Stimulated activated CD4-positive, alpha-beta T cell treated with anti-CD3 and anti-CD28 coated beads, TNF-alpha, amount 100 ng/mL, for 24 hours (primary cell): ENCODE measurements at regions not wholly inside any gene's neighbourhood (a gene's known extent, or its start where the extent isn't known, plus 50 kb on each side); places are given as distances from the start of the nearest gene placed in this dataset.
"Not testable (repeated sequence)": the region's sequence is repeated elsewhere in the genome, so short reads cannot be mapped to it uniquely, and the experiment has no call there.

Experiments used
- DNase-seq, 3 experiments: peaks; one replicate each; pipeline ENCODE4 v3.0.0-alpha.2; 2020; ENCODE audit warnings: low read depth in 3 of 3

DNA sequence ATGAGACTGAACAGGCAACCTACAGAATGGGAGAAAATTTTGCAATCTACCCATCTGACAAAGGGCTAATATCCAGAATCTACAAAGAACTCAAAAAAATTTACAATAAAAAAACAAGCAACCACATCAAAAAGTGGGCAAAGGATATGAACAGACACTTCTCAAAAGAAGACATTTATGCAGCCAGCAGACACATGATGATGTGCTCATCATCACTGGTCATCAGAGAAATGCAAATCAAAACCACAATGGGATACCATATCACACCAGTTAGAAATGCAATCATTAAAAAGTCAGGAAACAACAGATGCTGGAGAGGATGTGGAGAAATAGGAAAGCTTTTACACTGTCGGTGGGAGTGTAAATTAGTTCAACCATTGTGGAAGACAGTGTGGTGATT, 51.7 kb upstream of the PAXBP1 start:
- not testable (repeated sequence) for DNase-seq

DNA sequence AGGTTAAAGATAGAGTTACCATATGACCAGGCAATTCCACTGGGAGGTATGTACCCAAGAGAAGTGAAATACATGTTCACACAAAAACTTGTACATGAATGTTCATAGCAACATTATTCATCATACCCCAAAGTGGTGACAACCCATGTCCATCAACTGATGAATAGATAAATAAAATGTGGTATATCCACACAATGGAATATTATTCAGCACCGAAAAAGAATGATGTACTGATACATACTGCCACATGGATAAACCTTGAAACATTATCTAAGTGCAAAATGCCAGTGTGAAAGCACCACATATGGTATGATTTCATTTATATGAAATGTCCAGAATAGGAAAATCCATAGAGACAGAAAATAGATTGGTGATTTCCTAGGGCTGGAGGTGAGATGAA, 53.4 kb upstream of the PAXBP1 start:
- no peak for DNase-seq

DNA sequence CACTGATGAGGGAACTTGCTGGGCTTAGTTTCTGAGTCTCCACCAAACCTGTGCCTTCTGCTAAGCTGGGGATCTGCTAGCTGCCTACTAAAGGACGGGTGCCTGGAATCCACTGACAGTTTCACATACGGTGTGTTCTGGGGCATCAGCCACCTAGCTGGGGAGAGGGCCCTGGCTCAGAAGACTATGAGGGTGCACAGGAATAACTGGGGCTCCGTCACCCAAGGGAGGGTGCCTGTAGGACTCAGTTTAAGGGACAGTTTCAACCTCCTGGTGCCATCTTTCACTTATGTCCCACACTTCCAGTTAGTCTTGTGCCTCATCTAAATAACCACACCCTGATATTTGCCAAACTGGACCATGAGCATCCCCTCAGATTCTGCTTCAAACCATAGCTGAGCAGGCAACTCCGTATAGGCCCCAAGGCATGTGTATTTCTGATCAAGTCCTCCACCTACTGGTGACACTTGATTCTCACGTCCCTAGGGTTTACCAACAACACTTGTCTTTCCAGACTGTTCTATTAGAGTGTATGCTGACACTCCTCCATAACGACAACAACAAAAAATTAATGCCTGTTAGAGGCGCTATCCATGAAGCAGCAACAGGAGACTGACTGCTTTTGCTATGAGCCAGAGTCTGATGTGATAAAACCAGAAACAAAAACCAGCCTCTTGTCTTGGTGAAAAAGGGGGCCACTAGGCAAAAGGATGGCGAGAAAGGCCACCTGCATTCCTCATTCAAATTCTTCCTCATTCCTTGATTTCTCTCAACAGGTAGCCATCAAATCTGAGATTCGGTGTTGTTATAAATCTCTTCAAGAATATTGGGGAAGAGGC, 55.0 kb upstream of the PAXBP1 start:
- peak in 2 of 3 experiments; percentile 5 to 16 for DNase-seq

DNA sequence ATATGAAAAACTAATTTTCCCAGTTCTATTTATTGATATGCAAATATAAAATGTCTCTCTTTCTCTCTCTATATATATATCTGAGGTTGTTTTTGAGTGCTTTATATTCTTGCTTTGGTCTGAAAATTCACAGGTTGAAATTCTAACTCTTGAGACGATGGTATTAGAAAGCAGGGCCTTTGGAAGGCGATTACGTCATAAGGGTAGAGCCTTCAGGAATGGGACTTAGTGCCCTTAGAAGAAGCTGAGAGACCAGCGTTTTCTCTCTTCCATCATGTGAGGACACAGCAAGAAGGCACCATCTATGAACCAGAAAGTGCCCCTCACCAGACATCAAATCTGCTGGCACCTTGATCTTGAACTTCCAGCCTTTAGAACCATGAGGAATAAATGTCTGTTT, 57.4 kb upstream of the PAXBP1 start:
- DNase-seq: no peak

DNA sequence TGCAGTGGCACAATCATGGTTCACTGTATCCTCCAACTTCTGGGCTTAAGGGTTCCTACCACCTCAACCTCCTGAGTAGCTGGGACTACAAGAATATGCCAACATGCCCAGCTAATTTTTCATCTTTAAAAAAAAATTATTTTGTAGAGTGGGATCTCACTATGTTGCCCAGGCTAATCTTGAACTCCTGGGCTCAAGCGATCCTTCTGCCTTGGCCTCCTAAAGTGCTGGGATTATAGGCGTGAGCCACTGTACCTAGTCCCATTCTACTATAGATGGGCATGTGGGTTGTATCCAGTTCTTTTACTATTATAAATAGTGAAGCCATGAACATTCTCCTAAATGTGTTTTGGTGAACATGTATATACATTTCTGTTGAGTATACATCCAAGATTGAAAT, 57.9 kb upstream of the PAXBP1 start:
- no peak for DNase-seq

DNA sequence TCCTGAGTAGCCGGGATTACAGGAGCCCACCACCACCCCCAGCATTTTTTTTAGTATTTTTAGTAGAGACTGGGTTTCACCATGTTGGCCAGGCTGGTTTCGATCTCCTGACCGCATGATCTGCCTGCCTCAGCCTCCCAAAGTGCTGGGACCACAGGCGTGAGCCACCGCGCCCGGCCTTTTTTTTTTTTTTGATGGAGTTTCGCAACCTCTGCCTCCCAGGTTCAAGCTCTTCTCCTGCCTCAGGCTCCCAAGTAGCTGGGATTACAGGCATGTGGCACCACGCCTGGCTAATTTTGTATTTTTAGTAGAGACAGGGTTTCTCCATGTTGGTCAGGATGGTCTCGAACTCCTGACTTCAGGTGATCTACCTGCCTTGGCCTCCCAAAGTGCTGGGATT, 60.2 kb upstream of the PAXBP1 start:
- DNase-seq: not testable (repeated sequence)

DNA sequence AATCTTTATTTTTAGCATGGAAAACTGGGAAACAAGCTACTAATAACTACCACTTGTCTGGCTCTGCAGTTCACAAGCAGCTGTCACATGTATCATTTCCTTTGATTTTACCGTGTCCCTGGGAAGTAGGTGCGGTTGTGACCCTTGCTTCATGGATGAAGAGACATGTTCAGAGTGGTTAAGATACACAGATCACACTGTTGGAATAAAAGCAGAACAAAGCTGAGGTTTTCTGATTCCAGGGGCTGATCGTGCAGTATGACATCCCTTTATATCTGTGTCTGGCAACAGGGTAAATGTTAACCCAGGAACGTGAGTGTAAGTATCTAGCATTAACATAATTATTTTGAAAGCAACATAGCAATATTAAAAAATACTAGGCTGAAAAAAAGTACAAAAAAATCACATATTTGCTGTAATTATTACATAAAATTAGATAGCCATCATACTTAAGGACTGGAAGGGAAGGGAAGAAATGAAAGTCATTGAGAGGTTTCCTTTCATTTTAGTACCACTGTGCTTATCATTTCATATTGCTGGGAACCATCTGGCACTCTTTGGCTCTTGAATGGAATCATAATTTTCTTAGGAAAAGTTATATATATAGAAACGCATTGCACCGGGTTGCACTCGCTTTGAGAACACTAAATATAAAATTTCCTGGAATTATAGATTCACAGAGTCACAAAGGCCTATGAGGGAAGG, 62.8 kb upstream of the PAXBP1 start:
- no peak for DNase-seq

DNA sequence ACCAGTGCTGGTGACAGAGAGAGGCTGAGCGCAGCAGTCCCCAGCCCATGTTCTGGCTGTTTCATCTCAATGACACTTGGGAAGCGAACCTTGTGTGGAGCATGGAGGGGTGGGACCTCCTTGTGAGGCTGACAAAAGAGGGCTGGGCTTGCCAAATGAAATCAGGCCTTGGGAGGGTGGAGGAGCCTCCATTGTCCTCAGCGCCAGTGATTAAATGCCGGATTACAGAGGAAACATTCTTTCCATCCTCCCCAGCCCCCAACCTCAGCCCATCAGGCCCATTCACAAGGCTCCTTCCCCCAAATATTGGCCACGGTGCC, 63.3 kb upstream of the PAXBP1 start:
- DNase-seq: no peak

DNA sequence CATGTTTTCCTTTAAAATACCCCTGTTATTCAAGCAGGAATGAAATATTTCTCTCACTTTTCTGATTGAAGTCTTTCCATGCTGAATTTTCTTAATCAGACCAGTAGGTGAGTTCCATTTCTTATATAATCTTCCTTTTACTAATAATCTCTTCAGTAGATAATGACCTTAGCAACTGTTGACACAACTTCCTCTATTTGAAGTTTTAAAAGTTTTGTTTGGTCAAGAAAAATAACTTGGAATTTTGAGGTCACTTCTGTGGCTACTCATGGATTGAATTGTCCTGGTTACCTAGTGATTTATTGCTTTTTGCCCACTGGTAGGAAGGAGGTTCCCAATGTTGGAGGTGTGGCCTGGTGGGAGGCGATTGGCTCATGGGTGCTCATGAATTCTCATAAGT, 70.6 kb upstream of the PAXBP1 start:
- no peak for DNase-seq

DNA sequence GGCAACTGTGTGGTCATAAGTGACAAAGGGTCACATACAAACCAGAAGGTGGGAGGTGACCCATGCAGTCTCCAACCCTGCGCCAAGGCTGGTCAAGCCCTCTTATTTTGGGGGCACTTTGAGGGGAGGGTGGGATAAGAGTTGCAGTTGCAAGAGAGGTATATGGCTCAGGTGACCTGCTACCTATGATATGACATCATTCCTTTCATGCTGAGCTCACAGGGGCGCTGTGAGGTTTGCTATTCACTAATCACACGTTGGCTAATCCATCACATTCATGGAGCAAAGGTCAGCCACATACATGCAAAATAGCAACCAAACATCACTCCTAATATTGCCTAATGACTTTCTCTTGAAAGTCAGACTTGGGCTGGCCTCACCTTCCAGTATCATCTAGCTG, 72.0 kb upstream of the PAXBP1 start:
- DNase-seq: no peak

DNA sequence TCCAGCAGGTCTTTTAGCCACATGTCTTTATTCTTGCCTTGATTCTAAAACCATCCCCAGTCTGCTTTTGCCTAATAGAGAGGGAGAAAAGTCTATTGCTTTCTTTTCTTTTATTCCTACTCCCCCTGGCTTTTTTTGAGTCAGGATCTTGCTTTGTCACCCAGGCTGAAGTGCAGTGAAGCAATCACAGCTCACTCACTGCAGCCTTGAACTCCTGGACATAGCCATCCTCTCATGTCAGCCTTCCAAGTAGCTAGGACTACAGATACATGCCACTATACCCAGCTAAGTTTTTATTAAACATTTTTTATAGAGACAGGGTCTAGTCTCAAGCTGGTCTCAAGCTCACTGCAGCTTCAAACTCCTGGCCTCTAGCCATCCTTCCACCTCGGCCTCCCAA, 72.5 kb upstream of the PAXBP1 start:
- no peak for DNase-seq

DNA sequence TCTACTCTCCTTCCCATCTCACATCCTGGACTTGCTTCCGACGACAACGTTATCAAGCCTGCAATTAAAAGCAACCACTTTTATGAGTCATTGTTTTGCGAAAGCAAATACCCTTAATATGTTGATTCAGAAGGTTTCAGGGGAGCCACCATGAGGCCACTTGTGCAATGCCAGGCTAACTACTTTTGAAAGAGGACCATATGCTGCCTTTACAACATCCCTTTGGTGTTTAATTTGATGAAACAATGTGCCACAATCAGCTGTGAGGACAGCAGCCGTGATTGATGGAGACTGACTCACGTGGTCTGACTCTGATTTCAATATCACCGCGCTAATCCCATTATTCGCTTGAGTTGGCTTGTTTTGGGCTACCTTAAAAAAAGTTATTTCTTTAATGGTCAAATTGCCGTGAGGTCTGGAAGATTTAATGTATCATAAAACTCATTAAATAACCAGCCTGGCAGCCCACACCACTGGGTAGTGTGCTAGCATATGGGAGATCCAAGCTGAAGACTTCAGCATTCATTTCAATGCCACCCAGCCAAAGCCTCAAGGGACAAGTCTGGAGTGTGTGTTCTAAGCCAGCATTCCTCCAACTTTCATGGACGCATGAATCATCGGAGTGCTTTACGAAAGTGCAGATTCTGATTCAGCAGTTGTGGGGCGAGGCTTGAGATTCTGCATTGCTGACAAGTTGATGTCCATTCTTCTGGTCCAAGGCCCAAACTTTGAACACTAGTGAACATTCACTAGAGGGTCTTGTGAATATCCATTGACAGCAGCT, 73.3 kb upstream of the PAXBP1 start:
- DNase-seq: no peak

DNA sequence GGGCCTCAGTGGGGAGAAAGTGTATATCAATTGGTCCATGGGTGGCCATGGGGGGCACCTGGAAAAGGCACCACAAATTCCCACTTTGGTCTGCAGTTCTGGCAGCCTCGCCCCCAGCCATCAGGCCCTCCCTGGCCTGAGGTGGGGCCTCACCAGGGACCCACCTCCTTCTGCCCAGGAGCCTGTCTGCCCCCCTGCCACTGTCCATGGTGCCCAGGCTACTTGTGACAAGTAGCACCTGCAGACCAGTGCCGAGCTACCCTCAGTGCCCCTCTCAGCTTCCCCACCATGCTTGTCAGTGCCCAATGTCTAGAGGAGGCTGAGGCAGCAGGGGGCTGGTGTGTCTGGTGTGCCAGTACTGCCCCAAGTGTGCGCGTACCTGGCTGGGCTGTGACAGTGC, 87.1 kb upstream of the PAXBP1 start:
- no peak for DNase-seq

DNA sequence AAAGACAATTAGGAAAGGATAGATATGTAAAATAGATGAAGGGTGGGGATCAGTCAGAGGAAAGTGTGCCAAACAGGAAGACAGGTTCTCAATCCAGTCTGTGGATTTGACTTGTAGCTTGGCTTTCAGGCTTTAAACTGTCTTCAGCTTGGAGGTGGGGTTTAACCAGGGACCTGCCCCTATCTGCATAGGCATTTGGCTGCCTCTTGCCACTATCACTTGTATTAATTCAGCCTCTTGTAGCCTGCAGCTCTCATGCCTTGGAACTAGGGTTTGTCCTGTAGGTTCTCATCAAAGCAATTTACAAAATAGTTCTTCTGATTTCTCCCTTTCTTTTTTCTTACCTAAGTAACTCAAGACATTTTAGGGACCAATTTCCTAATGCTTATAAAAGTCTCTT, 88.8 kb upstream of the PAXBP1 start:
- DNase-seq: no peak

DNA sequence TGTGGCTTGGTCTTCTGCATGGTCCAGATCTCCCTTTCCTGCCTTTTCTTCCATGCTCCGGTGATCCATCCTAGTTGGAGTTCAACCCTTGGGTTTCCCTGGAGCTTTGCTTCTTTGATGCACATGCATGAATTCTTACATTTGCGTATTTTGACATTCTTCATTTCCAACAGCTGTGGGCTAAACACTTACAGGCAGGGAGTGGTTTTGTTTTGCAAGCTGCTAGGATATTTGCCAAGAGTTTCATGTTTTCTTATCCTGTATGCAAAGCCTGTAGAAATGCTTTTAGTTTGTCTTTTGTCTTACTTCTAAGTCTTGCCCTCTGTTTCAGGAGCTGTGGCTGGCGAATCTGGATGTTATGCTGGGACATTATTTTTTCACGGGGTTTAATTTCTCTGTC, 90.3 kb upstream of the PAXBP1 start:
- no peak for DNase-seq

DNA sequence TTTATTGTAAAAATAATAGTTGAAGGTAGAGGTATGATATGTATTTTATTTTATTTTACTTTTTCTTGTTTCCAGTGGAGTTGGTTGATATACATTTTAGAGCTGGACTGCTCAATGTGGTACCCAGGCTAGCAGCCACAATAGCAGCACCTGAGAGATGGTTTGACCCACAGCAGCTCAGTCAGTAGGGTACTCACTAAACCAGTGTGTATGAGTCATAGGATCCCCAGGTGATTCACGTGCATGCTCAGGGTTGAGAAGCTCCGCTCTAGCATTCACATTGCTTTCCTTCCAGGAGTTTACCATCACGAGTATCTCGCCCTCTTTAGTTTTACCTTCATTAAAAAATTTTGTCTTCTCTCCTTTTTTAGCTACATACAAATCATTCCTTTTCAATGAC, 96.0 kb upstream of the PAXBP1 start:
- DNase-seq: no peak

DNA sequence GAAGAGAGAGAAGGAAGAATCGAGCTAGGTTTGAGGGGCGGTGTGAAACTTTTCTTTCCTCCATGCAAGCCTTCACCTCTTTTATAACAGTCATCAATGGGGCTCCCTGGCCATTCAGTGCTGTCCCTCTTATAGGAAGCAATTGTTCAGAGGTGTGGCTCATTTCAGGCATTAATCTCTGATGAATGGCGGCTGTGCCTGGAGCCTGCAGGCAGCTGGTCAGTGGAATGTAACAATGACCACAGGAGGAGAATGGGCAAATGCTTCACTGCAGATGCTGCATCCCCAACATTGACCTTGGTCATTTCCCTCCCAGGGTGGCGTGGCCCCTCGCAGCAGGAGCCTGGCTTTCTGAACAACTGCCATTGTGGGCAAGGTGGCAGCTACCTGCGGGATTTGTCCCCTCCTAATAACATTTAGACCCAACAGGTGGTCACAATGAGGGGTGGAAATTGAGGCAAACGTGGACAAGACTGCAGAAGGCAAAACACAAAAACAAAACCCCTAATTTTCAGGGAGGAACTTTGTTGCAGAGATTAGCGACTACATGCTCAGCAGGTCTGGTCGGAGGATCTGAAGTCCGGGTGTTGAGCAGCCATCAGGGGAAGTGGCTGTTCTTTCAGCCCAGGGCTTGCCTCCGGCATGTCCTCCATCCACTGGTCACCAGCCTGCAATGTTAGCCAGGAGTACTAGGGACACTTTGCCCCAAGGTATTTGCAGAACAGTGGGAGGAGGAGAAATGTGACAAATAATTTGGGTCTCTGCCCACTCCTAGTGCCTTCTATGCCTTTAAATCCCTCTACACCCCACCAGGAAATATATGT, 97.3 kb upstream of the PAXBP1 start:
- DNase-seq: no peak

DNA sequence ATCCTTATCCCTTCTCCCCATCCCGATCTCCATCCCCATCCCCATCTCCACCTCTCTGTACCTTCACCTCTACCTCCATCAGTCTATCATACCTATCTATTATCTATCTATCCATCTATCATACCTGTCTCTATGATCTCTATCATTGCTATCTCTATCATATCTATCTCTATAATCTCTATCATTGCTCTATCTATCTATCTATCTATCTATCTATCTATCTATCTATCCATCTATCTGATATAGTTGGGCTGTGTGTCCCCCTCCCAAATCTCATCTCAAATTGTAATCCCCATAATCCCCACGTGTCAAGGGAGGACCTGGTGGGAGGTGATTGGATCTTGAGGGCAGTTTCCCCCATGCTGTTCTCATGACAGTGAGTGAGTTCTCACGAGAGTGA, 97.9 kb upstream of the PAXBP1 start:
- no peak for DNase-seq

DNA sequence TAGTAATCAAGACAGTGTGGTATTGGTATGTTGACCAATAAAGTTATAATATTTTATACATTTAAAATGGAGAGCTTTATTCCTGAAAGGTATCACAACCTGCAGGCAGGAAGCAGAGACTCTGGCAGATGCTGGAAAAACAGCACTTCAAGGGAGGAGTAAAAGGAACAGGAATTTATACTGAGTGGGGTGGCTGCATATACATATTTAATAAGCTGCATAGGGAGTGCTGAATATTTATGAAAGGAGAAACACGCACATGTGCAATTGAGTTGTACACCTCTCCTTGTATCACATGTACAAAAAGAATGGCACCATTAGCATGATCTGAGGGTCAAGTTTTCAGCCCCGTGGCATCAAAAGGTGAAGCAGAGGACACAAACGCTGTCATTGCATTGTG, 104.9 kb upstream of the PAXBP1 start:
- no peak for DNase-seq

DNA sequence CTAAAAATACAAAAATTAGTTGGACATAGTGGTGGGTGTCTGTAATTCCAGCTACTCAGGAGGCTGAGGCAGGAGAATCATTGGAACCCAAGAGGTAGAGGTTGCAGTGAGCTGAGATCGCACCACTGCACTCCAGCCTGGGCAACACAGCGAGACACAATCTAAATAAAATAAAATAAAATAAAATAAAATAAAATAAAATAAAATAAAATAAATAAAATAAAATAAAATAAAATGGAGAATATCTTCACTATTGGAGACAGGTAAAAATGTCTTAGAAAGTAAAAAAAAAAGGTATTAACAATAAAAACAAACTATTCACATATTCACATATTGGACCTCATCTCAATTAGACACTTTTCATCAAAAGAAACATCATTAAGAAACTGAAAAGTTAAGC, 106.3 kb upstream of the PAXBP1 start:
- not testable (repeated sequence) for DNase-seq

DNA sequence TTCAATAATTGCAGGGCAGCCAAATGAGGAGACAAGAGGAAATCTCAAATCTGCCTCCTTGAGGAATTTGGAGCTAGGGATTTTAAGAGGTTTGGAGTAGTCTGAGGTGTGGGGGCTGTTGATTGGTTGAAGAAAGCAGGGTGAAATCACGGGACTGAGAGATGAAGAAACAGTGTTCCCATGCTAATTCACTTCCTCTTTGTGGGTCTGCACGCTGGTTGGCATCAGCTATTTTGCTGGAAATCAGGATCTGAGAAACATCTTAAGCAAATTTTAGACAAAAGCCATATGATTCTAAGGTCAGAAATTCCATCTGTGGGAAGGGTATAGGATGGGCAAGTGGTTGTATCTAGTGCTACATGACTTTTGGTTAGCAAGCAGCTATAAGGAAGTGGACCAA, 107.1 kb upstream of the PAXBP1 start:
- no peak for DNase-seq

DNA sequence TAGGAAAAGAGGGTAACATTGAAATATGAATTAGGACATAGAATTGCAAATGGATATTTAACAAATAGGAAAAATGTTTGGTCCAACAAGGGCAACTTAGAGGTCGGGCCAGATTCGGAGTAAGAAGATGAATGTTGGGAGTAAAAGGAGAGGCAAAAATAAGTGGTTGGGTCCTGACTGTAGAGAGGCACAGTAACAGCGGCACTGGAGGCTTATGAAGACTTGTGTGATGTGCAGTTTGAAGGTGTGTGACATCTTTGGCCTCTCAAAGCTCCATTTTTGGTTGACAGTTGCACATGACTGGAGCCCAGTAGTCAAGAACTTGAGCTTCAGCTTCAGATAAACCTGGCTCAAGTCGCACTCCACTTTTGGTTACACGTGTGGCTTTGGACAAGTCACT, 109.9 kb upstream of the PAXBP1 start:
- DNase-seq: no peak
